ENCODE measurements at regions not wholly inside any gene's neighbourhood (a gene's known extent, or its start where the extent isn't known, plus 50 kb on each side); places are given as distances from the start of the nearest gene placed in this dataset.

DNA sequence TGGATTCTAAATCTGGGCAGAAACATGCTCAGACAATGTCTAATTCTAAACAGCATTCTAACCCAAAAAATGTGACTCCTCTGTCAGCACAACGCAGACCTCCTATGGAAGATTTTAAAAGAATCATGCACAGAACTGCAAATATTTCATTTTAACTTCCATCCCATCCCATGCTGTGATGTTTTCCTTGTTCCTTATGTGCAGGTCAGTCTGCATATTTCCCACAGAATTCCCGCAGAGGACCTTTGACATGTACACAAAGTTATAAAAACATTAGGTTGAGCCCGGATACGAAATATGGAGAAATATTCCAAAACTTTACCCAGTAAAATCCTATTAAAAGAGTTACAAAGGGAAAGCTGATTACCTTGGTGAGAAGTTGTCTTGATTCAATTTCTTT, 467.1 kb upstream of the EPHA7 start:
- 82% methylated on average over 4 of the region's 4 CpGs for whole genome bisulfite sequencing
- DNase-seq (ENCODE audit: extremely low spot score): no peak

DNA sequence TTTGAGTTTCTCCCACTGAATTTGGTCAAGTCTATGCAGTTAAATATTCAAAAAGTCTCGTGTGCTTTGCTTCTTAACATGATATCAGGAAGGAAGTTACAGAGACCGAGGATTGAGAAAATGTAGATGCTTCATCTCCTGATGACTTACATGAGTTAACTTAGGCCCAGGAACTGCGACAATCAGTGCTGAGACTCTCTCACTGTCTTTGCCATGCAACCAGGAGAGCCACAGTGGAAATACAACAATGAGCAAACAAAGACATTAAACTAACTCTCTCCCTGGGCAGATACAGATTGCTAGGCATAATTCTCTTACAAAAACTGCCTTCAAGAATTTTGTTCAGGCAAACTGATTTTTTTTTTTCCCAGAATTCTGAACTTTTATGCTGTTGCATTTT, 440.6 kb upstream of the EPHA7 start:
- TF ChIP-seq POLR2AphosphoS5 (IDR thresholded peaks at IDR 0.05): no peak
- TF ChIP-seq, protein P1, sequence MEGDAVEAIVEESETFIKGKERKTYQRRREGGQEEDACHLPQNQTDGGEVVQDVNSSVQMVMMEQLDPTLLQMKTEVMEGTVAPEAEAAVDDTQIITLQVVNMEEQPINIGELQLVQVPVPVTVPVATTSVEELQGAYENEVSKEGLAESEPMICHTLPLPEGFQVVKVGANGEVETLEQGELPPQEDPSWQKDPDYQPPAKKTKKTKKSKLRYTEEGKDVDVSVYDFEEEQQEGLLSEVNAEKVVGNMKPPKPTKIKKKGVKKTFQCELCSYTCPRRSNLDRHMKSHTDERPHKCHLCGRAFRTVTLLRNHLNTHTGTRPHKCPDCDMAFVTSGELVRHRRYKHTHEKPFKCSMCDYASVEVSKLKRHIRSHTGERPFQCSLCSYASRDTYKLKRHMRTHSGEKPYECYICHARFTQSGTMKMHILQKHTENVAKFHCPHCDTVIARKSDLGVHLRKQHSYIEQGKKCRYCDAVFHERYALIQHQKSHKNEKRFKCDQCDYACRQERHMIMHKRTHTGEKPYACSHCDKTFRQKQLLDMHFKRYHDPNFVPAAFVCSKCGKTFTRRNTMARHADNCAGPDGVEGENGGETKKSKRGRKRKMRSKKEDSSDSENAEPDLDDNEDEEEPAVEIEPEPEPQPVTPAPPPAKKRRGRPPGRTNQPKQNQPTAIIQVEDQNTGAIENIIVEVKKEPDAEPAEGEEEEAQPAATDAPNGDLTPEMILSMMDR (IDR thresholded peaks at IDR 0.05): no peak
- TF ChIP-seq POLR2A (IDR thresholded peaks at IDR 0.05; ENCODE audit: low read depth): no peak
- TF ChIP-seq EP300 (IDR thresholded peaks at IDR 0.05): no peak
- Histone ChIP-seq H3K9me3 (peaks cover 0 to 7% (median 0%) of the 10 kb centered on the region in 4 donors), H3K36me3 (no peaks in the 10 kb centered on the region), H3K27ac (replicated peaks in 1 of 4) (no peak overlapping the region), H3K4me1 (no peaks in the 10 kb centered on the region), H3K4me3 (no peak overlapping the region), H3K27me3 (no peaks in the 10 kb centered on the region)
- intact Hi-C loops (cut with DNase I): no loop called here
- no peak for DNase-seq (ENCODE audit: extremely low spot score)
- WGBS: 71% methylated on average over 3 of the region's 3 CpGs

More for the DNA sequence above, 467.1 kb upstream of the EPHA7 start:
- Histone ChIP-seq H3K27me3 (no peaks in the 10 kb centered on the region), H3K27ac (replicated peaks in 1 of 4) (no peak overlapping the region), H3K9me3 (no peaks in the 10 kb centered on the region), H3K4me3 (no peak overlapping the region), H3K4me1 (no peaks in the 10 kb centered on the region), H3K36me3 (no peaks in the 10 kb centered on the region)
- no peak for TF ChIP-seq EP300 (IDR thresholded peaks at IDR 0.05)
- TF ChIP-seq POLR2AphosphoS5 (IDR thresholded peaks at IDR 0.05): no peak
- no peak for TF ChIP-seq POLR2A (IDR thresholded peaks at IDR 0.05; ENCODE audit: low read depth)
- intact Hi-C loops (cut with DNase I): no loop called here

DNA sequence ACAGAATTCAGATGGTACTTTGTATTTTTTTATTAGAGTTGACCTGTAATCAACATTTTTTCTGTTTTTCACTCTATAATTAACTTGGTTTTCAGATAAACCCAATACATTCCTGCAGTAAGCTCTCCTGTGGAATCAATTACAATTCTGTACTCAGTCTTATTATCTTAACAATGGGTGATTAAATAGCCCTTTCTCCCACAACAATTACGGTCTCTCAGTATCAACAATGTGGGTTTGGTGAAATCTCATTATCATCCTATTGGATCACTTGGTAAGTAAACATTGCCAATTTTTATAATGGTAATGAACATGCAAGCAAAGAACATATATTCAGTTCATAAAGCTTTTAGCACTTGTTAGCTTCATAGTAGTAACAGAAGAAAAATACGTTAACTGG, 438.9 kb upstream of the EPHA7 start:
- no peak for DNase-seq (ENCODE audit: extremely low spot score)
- TF ChIP-seq, protein P1 (IDR thresholded peaks at IDR 0.05): no peak
- TF ChIP-seq POLR2A (IDR thresholded peaks at IDR 0.05; ENCODE audit: low read depth) (no peak), EP300 (IDR thresholded peaks at IDR 0.05) (no peak), POLR2AphosphoS5 (IDR thresholded peaks at IDR 0.05) (no peak)
- Histone ChIP-seq H3K36me3 (no peaks in the 10 kb centered on the region), H3K4me1 (no peaks in the 10 kb centered on the region), H3K27me3 (no peaks in the 10 kb centered on the region), H3K9me3 (peaks cover 0 to 11% (median 0%) of the 10 kb centered on the region in 4 donors), H3K27ac (replicated peaks in 1 of 4) (no peak overlapping the region), H3K4me3 (no peak overlapping the region)
- WGBS: 95% methylated on average over 2 of the region's 2 CpGs
- intact Hi-C loops (cut with DNase I): no loop called here

DNA sequence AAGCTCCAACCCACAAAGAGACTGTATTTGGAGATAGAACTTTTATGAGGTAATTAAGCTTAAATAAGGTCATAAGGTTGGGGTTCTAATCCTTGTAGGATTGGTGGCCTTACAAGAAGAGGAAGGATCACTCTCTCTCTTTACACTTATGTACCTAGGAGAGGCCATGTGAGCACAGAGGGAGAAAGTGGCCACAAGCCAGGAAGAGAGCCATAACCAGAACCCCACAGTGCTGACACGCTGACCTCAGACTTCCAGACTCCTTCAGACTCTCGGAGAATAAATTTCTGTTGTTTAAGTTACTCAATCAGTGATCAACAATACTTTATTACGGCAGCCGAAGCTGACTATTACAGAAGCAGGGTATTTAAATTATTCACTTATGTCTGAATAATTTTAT, 430.5 kb upstream of the EPHA7 start:
- 76% methylated on average over 4 of the region's 4 CpGs for WGBS
- TF ChIP-seq POLR2A (IDR thresholded peaks at IDR 0.05; ENCODE audit: low read depth) (no peak), EP300 (IDR thresholded peaks at IDR 0.05) (no peak)

DNA sequence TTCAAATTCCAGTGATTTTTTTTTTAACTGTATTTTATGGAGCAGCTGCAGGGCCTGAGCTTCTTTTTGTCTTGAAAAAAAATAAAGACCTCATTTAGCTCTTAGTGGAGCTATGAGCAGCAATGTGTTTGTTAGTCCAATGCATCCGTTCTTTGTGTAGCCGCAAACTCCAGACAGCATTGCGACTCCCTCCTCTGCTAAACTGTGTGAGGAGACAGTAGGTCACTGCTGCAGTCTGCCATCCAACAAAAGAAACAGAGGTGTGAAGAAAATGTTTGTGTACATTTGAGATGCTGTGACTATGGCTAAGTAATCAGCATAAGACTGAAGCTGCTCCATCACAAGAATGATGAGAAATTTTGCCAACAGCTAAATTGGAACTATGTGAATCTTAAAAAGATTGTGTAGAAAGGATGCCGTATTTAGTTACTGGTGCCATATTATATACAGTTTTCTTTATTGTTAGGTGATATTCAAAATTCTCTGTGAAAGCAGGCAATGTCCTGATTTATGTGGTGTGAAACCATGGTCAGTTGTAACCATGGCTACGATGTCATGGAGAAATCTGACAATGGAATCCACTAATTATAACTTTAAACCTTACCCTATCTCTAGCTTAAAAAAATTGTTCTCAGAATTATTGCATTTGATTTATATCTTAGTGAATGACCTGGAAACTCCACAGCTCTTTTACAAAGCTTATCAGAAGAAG, 428.8 kb upstream of the EPHA7 start:
- TF ChIP-seq POLR2A (IDR thresholded peaks at IDR 0.05; ENCODE audit: low read depth) (no peak), EP300 (IDR thresholded peaks at IDR 0.05) (no peak), POLR2AphosphoS5 (IDR thresholded peaks at IDR 0.05) (no peak)
- TF ChIP-seq, protein P1 (IDR thresholded peaks at IDR 0.05): no peak
- intact Hi-C loops (cut with DNase I): no loop called here
- Histone ChIP-seq H3K9me3 (no peaks in the 10 kb centered on the region), H3K27ac (replicated peaks in 1 of 4) (no peak overlapping the region), H3K4me1 (peaks cover 0 to 6% (median 4%) of the 10 kb centered on the region in 4 donors), H3K36me3 (no peaks in the 10 kb centered on the region), H3K27me3 (no peaks in the 10 kb centered on the region), H3K4me3 (no peak overlapping the region)
- WGBS: 41% methylated on average over 5 of the region's 5 CpGs
- no peak for DNase-seq (ENCODE audit: extremely low spot score)

More for the DNA sequence above, 430.5 kb upstream of the EPHA7 start:
- peaks cover 0 to 6% (median 4%) of the 10 kb centered on the region in 4 donors for H3K4me1 ChIP-seq
- H3K4me3 ChIP-seq: no peak overlapping the region
- intact Hi-C loops (cut with DNase I): no loop called here
- H3K27me3 ChIP-seq: no peaks in the 10 kb centered on the region
- H3K9me3 ChIP-seq: peaks cover 0 to 3% (median 0%) of the 10 kb centered on the region in 4 donors
- H3K27ac ChIP-seq (replicated peaks in 1 of 4): no peak overlapping the region
- H3K36me3 ChIP-seq: no peaks in the 10 kb centered on the region
- no peak for DNase-seq (ENCODE audit: extremely low spot score)
